ENCODE measurements at regions not wholly inside any gene's neighbourhood (a gene's known extent, or its start where the extent isn't known, plus 50 kb on each side); places are given as distances from the start of the nearest gene placed in this dataset.
"Not testable (repeated sequence)": the region's sequence is repeated elsewhere in the genome, so short reads cannot be mapped to it uniquely, and the experiment has no call there.

DNA sequence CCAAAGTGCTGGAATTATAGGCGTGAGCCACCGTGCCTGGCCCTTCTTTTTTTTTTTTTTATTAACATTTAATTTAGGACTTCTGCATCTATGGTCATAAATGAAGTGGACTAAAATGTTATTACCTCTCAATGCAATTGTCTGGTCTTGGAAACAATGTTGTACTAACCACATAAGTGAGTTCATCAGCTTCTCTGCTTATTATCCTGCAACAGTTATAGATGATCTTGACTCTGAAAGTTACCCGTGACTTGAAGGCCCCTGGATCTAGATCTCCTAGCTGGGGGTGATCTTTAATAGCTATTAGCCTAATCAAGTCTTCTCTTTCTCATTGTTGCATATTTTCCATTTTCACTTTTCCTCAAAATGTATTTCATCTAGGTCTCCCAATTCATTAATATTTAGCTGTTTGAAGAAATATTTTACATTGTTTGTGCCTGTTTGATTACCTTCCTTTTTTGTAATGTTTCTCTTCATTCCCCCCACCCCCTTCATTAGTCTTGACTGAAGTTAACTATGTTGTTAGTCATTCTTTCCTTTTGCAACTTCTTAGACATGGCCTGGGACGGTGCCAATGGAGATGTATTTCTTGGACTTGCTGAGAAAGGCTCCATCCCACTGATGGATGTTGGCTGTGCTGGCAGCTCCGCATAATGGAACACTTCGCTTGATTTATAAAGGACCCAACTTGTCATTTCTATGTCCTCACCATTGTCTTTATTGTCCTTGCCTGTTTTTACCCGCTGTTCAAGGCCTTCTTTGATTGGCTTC is 141.6 kb upstream of the RIOK3 start:
- DNase-seq (ENCODE audit: low read depth) = peak; percentile 87

DNA sequence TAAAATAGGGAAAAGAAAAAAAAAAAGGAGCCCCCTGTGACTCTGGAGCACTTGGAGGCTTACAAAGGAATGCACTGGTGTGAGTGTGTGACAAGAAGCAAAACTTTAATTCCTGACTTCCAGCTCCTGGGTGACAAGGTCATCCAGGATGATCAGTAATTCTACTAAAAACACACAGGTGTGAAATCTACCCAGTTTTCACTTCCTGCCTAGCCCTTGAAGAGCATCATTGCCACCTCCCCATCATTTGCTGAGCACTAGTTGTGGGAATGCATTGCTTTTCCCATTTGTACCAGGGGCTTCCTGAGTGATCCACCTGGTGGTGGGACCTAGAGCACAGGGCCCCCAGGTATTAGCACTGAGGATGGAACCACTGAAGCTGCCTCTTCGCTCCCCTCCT is 139.7 kb upstream of the RIOK3 start:
- DNase-seq (ENCODE audit: low read depth) = no peak

GRCh38 chr18:23314672-23315071 is 138.4 kb upstream of the RIOK3 start:
- no peak for DNase-seq (ENCODE audit: low read depth)

GRCh38 chr18:23316316-23316715 is 136.8 kb upstream of the RIOK3 start:
- DNase-seq (ENCODE audit: low read depth) = no peak

- no peak for DNase-seq (ENCODE audit: low read depth)
Measured at GRCh38 chr18:23316988-23317387, 136.1 kb upstream of the RIOK3 start.

GRCh38 chr18:23317975-23318675 is 135.0 kb upstream of the RIOK3 start:
- peak; percentile 64 for DNase-seq (ENCODE audit: low read depth)

DNA sequence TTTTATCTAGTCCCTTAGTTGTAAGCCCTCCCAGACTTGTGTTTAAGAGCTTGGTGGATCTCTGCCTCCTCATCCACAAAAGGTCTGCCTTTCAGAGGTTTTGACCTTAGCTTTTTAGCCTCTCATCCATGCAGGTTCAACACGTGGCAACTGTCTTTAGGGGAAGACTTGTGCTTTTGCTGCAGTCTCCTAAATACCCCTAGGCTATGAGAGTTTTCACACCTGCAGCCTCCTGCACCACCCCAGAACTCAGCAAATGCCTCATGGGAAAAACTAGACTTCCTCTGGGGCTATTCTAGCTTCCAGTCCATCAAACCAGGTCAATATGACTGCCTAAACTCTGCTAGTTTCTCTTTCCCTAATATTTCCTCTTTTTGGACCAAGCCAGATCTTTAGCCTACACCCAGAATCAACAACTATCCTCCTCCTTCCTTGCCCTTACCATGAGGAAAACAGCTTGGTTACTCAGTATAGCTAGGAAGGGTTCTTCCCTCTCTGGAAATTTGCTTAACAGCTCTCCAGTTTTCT is 132.3 kb upstream of the RIOK3 start:
- DNase-seq (ENCODE audit: low read depth) = no peak

DNA sequence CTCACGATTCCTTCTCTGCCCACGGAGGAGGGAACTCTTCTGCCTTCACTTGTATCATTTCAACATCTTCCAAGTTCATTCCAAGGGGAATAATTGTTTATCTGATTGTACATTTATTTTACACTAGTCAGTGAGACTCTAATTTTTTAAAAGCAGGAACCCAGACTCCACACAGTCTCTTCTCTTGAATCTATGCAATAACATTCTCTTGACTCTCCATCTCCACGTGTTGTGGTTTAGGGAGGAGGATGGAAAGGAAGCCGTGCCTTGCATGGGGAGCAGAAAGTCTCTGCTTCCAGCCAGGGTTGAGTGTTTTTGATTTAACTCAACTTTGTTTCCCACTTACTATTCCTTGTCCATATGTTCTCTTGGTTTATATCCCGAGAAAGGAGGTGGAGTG is 131.1 kb upstream of the RIOK3 start:
- no peak for DNase-seq (ENCODE audit: low read depth)

- DNase-seq (ENCODE audit: low read depth) = no peak
Measured at GRCh38 chr18:23324056-23324811, 128.9 kb upstream of the RIOK3 start.

- DNase-seq (ENCODE audit: low read depth) = no peak
Measured at GRCh38 chr18:23324861-23325260, 128.2 kb upstream of the RIOK3 start.

GRCh38 chr18:23329671-23330070 is 123.4 kb upstream of the RIOK3 start:
- DNase-seq (ENCODE audit: low read depth) = not testable (repeated sequence)

DNA sequence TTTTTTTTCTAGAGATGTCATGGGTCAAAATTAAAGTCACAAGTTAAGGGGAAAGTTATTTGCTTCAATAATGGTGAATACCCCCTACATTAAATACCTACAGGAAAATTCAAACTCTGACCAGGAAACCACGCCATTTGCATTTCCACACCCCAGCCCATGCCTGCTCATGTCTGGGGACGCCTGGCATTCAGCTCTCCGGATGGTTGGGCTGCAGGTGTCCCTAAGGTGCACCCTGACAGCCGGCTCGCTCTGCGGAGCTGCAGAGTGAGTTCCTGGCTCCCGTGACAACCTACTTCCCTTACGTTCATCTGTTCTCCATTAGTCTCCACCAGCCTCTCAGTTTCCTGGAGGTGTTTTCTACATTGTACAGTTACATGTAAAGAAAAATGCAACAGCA is 122.7 kb upstream of the RIOK3 start:
- no peak for DNase-seq (ENCODE audit: low read depth)

DNA sequence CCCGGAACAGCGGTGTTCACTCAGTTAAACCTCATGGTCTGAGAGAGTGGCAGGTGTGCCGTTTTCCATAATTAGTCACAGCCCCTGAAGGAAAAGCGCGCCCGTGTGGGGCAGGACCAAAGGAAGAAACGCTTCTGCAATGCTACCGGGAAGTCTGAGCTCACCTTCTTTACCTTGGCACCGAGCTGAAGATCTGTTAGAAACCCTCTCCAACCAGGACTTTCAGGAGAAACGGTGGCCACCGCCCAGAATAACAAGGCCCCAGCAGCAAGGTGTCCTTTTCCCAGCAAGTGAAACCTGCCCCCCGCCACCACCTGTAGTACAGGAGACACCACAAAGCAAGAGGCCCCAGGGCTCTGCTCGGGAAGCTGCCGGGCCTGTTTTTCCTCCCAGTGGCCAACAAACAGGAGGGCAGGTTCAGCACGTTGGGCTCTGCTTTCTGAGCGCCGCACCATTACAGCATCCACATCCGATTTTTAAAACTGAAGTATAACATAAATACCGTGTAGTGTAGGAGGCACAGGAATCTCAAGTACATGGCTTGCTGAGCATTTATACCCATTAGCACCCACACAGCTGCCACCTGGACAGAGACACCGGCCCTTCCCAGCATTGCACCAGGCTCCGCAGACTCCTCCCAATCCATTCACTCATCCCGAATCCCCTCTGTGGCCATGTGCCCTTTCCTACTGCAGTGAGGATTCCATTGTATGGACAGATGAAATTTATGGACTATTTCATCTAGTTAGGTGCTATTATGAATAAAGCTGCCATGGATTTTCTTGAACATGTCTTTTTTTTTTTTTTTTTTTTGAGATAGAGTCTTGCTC is 121.8 kb upstream of the RIOK3 start:
- no peak for DNase-seq (ENCODE audit: low read depth)

DNA sequence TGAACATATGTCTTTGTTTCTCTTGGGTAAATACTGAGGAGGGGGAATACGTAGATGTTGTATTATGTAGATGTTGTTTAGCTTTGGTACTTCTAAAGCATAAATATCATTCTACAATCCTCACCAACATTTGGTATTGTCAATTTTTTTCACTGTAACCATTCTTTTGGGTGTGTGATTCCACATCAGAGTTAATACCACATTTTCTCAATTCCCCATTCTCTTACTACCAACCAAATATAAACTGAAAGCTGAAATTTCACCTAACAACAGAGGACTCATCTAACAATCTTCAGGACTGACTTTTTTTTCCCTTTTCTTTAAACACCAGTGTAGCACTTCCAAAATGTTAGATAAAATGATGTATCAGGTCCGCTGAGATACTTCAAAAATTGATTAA is 120.7 kb upstream of the RIOK3 start:
- no peak for DNase-seq (ENCODE audit: low read depth)

- DNase-seq (ENCODE audit: low read depth) = no peak
Measured at GRCh38 chr18:23333827-23334226, 119.3 kb upstream of the RIOK3 start.

DNA sequence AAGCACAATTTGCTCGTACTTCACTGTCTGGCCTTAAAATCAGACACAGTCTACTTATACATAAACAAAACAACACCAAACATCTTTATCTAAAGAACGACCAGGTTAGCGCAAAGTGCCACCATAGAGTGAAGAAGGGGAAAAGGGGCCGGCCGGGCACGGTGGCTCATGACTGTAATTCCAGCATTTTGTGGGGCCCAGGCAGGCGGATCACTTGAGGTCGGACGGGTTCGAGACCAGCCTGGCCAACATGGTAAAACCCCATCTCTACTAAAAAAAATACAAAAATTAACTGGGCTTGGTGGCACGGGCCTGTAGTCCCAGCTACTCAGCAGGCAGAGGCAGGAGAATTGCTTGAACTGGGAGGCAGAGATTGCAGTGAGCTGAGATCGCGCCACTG is 118.5 kb upstream of the RIOK3 start:
- DNase-seq (ENCODE audit: low read depth) = no peak

DNA sequence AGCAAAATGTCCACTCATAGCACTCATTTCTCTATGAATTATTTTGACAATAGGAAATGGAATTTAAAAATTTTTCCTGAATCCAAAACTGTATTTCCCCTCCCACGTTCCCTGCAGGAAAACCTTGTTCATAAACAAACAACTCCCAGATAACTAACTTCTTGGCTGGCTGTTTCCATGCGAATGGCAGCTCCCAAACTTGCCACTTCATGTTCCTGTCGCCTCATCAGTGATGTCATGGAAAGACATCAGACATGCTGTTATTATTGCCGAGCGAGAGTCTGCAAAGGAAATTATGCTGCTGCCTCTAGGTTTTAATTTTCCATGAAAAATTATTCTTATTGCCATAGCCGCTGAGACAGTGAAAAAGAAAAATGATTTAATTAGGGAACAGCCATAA is 117.0 kb upstream of the RIOK3 start:
- DNase-seq (ENCODE audit: low read depth) = no peak

- peak; percentile 56 for DNase-seq (ENCODE audit: low read depth)
Measured at GRCh38 chr18:23337599-23338444, 115.3 kb upstream of the RIOK3 start.

DNA sequence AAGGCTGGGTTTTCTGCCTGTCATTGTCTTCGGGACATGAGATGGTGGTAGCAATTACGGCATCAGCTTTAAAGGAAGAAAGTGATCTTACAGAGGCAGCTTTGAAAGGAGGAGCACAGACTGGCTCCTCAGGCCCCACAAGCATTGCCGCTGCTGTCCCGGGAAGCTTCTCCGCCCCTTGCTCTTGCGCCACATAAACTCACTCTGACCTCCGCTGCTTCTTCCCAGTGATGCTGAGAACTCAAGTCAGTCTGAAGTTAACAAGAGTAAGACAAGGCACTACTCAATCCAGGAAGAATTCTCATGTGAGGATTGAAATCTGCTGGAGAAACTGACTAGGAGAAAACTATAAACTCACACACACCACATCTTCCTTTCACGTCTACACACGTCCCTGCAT is 112.4 kb upstream of the RIOK3 start:
- DNase-seq (ENCODE audit: low read depth) = no peak

- DNase-seq (ENCODE audit: low read depth) = peak; percentile 44
Measured at GRCh38 chr18:23341383-23341782, 111.7 kb upstream of the RIOK3 start.

DNA sequence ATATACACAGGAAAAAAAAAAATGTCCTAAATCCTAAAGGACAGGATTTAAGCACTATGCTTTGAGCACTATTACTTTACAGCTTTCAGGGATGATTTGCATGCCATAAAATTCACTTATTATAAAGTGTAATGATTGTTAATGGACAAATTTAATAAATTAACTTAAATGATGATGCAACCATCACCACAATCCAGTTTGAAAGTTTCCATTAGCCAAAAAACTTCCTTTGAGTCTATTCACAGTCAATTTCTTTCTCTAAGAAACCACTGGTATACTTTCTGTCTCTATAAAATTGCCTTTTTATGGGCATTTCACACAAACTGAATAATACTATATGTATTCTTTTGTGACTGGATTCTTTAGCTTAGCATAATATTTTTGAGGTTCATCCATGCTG is 111.1 kb upstream of the RIOK3 start:
- no peak for DNase-seq (ENCODE audit: low read depth)
